Liver (tissue), 8 donors: ENCODE measurements at regions not wholly inside any gene's neighbourhood (a gene's known extent, or its start where the extent isn't known, plus 50 kb on each side); places are given as distances from the start of the nearest gene placed in this dataset.
A peak's percentile ranks its signal among the peaks of the same experiment; 100 is the strongest.

Experiments used
- DNase-seq: peaks from one replicate; pipeline ENCODE4 v3.0.0-alpha.2; 2017; ENCODE audit warnings: low spot score
- H3K27ac ChIP-seq, 2 donors: one replicate each; pipeline ENCODE4 v1.7.0; 2013; ENCODE audit warnings: inconsistent platforms in 2 of 2, low read length in 2 of 2, control low read depth in 1 of 2, low read depth in 1 of 2, mild to moderate bottlenecking in 1 of 2
- H3K27me3 ChIP-seq, 4 donors: one replicate each; pipeline versions ENCODE4 v1.6.1 to v1.7.0; 2013; ENCODE audit warnings: low read length in 3 of 4, inconsistent platforms in 1 of 4, mild to moderate bottlenecking in 1 of 4, moderate library complexity in 1 of 4; ENCODE audit not compliant: control insufficient read depth in 4 of 4, insufficient read depth in 4 of 4
- H3K36me3 ChIP-seq, 4 donors: one replicate each; pipeline versions ENCODE4 v1.6.1 to v1.7.0; 2013; ENCODE audit warnings: low read length in 3 of 4, mild to moderate bottlenecking in 3 of 4, low read depth in 1 of 4, moderate library complexity in 1 of 4; ENCODE audit not compliant: control insufficient read depth in 4 of 4, insufficient read depth in 3 of 4
- H3K4me1 ChIP-seq, 4 donors: one replicate each; pipeline versions ENCODE4 v1.6.1 to v1.7.0; 2013; ENCODE audit warnings: low read length in 3 of 4, mild to moderate bottlenecking in 3 of 4, moderate library complexity in 1 of 4; ENCODE audit not compliant: control insufficient read depth in 4 of 4, insufficient read depth in 4 of 4
- H3K4me3 ChIP-seq, 3 donors: one replicate each; pipeline versions ENCODE4 v1.6.1 to v1.7.0; 2013; ENCODE audit warnings: low read length in 3 of 3, control low read depth in 1 of 3, low read depth in 1 of 3, mild to moderate bottlenecking in 1 of 3
- H3K9ac ChIP-seq, 2 donors: one replicate each; pipeline ENCODE4 v1.7.0; 2013; ENCODE audit warnings: low read length in 2 of 2, mild to moderate bottlenecking in 2 of 2, moderate library complexity in 2 of 2, control low read depth in 1 of 2, low read depth in 1 of 2
- H3K9me3 ChIP-seq, 4 donors: one replicate each; pipeline versions ENCODE4 v1.6.1 to v1.7.0; 2013; ENCODE audit warnings: low read length in 3 of 4; ENCODE audit not compliant: control insufficient read depth in 4 of 4
- EGR1 ChIP-seq, 2 donors: IDR thresholded peaks; 2 replicates each; pipeline ENCODE4 v1.6.1; 2016 to 2018; ENCODE audit warnings: antibody characterized with exemption in 2 of 2, low read depth in 2 of 2
- FOXA1 ChIP-seq: IDR thresholded peaks from 2 replicates; pipeline ENCODE4 v1.6.1; 2016; ENCODE audit warnings: antibody characterized with exemption
- FOXA2 ChIP-seq: IDR thresholded peaks from 2 replicates; pipeline ENCODE4 v1.6.1; 2016; ENCODE audit warnings: antibody characterized with exemption
- GABPA ChIP-seq, 2 donors: IDR thresholded peaks in 1 of 2; conservative IDR thresholded peaks in 1 of 2; 2 replicates each; pipeline ENCODE4 v1.6.1; 2016; ENCODE audit warnings: antibody characterized with exemption in 2 of 2, mild to moderate bottlenecking in 1 of 2, moderate library complexity in 1 of 2
- HNF4A ChIP-seq, 2 donors: conservative IDR thresholded peaks; 2 replicates each; pipeline ENCODE4 v1.6.1; 2016; ENCODE audit warnings: antibody characterized with exemption in 2 of 2, mild to moderate bottlenecking in 2 of 2
- HNF4G ChIP-seq: IDR thresholded peaks from 2 replicates; pipeline ENCODE4 v1.6.1; 2016; ENCODE audit warnings: antibody characterized with exemption
- JUND ChIP-seq, 2 donors: IDR thresholded peaks; 2 replicates each; pipeline ENCODE4 v1.6.1; 2016; ENCODE audit warnings: antibody characterized with exemption in 2 of 2
- MAX ChIP-seq: IDR thresholded peaks from 2 replicates; pipeline ENCODE4 v1.6.1; 2016; ENCODE audit warnings: antibody characterized with exemption
- NR2F2 ChIP-seq: IDR thresholded peaks from 2 replicates; pipeline ENCODE4 v1.6.1; 2016; ENCODE audit warnings: antibody characterized with exemption
- RAD21 ChIP-seq, 2 donors: IDR thresholded peaks; 2 replicates each; pipeline ENCODE4 v1.6.1; 2016; ENCODE audit warnings: antibody characterized with exemption in 2 of 2, mild to moderate bottlenecking in 2 of 2
- REST ChIP-seq: IDR thresholded peaks from 2 replicates; pipeline ENCODE4 v1.6.1; 2016; ENCODE audit warnings: antibody characterized with exemption, mild to moderate bottlenecking
- RXRA ChIP-seq, 2 donors: IDR thresholded peaks; 2 replicates each; pipeline ENCODE4 v1.6.1; 2017 to 2018; ENCODE audit warnings: antibody characterized with exemption in 2 of 2, mild to moderate bottlenecking in 1 of 2
- TAF1 ChIP-seq: conservative IDR thresholded peaks from 2 replicates; pipeline ENCODE4 v1.6.1; 2016; ENCODE audit warnings: antibody characterized with exemption, mild to moderate bottlenecking
- YY1 ChIP-seq: IDR thresholded peaks from 2 replicates; pipeline ENCODE4 v1.6.1; 2016; ENCODE audit warnings: antibody characterized with exemption, mild to moderate bottlenecking
- ZBTB33 ChIP-seq: IDR thresholded peaks from 2 replicates; pipeline ENCODE4 v1.6.1; 2016; ENCODE audit warnings: antibody characterized with exemption
- WGBS: extraction: QIAGEN DNeasy Blood & Tissue Kit; methylation state at CpG from one replicate; pipeline ENCODE4 v1.1.7; 2013; 5-methylcytosine and 5-hydroxymethylcytosine counted together
- TF ChIP-seq, protein P1 (sequence below): IDR thresholded peaks from 2 replicates; pipeline ENCODE4 v1.6.1; 2016; ENCODE audit warnings: antibody characterized with exemption
- TF ChIP-seq, protein P2 (sequence below): fragments of 150-350 bp; IDR thresholded peaks from 2 replicates; pipeline ENCODE4 v1.5.1; 2017; ENCODE audit warnings: improper control_type of control experiment, low read depth, low read length; ENCODE audit not compliant: missing input control
- donor health status: healthy.
- donor health status: healthy.
- donor health status: healthy.
- donor health status: healthy.
- donor health status: healthy.

GRCh38 chr6:14910692-14911547 lies 334.9 kb upstream of the JARID2 start:
- no peaks in the 10 kb centered on the region for H3K9me3 ChIP-seq
- H3K27ac ChIP-seq = peak overlapping the region in 1 of 2 donors; percentile 37
- TF ChIP-seq NR2F2 (no peak), FOXA2 (no peak), TAF1 (no peak), HNF4A (conservative IDR thresholded peaks at IDR 0.05) (no peak), GABPA (IDR thresholded peaks at IDR 0.05 in 1 of 2, conservative IDR thresholded peaks at IDR 0.05 in 1 of 2) (no peak), YY1 (no peak), RAD21 (IDR thresholded peaks at IDR 0.05) (peak; percentile 6 to 44), MAX (peak; percentile 6), EGR1 (IDR thresholded peaks at IDR 0.05; ENCODE audit: low read depth in 2 of 2) (no peak), JUND (IDR thresholded peaks at IDR 0.05) (no peak), ZBTB33 (no peak), HNF4G (no peak), REST (no peak), FOXA1 (no peak), RXRA (IDR thresholded peaks at IDR 0.05) (no peak)
- TF ChIP-seq, protein P1, sequence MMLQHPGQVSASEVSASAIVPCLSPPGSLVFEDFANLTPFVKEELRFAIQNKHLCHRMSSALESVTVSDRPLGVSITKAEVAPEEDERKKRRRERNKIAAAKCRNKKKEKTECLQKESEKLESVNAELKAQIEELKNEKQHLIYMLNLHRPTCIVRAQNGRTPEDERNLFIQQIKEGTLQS = no peak
- TF ChIP-seq, protein P2, sequence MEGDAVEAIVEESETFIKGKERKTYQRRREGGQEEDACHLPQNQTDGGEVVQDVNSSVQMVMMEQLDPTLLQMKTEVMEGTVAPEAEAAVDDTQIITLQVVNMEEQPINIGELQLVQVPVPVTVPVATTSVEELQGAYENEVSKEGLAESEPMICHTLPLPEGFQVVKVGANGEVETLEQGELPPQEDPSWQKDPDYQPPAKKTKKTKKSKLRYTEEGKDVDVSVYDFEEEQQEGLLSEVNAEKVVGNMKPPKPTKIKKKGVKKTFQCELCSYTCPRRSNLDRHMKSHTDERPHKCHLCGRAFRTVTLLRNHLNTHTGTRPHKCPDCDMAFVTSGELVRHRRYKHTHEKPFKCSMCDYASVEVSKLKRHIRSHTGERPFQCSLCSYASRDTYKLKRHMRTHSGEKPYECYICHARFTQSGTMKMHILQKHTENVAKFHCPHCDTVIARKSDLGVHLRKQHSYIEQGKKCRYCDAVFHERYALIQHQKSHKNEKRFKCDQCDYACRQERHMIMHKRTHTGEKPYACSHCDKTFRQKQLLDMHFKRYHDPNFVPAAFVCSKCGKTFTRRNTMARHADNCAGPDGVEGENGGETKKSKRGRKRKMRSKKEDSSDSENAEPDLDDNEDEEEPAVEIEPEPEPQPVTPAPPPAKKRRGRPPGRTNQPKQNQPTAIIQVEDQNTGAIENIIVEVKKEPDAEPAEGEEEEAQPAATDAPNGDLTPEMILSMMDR = no peak
- H3K4me3 ChIP-seq = no peak overlapping the region
- peaks cover 0 to 3% (median 0%) of the 10 kb centered on the region in 4 donors for H3K4me1 ChIP-seq
- no peak for DNase-seq
- H3K9ac ChIP-seq = no peak overlapping the region
- WGBS = 79% methylated on average over 13 of the region's 13 CpGs
- H3K36me3 ChIP-seq = no peaks in the 10 kb centered on the region
- H3K27me3 ChIP-seq = no peaks in the 10 kb centered on the region
